ENCODE measurements at regions not wholly inside any gene's neighbourhood (a gene's known extent, or its start where the extent isn't known, plus 50 kb on each side); places are given as distances from the start of the nearest gene placed in this dataset.

- Histone ChIP-seq H2AFZ (ENCODE audit: control insufficient read depth, low read depth, low read length) (no peak overlapping the region), H4K20me1 (ENCODE audit: control insufficient read depth, insufficient read depth) (no peaks in the 10 kb centered on the region), H3K27ac (ENCODE audit: control insufficient read depth, insufficient read depth) (no peak overlapping the region), H3K4me3 (no peak overlapping the region), H3K9me3 (replicated peaks; ENCODE audit: control insufficient read depth, insufficient read depth, low read length) (no peaks in the 10 kb centered on the region), H3K4me2 (ENCODE audit: control insufficient read depth, insufficient read depth) (no peak overlapping the region), H3K36me3 (ENCODE audit: control insufficient read depth in 2 of 2, insufficient read depth in 2 of 2, low read length in 1 of 2) (no peaks in the 10 kb centered on the region), H3K9ac (ENCODE audit: control insufficient read depth, insufficient read depth, low read length) (no peak overlapping the region), H3K4me1 (ENCODE audit: control insufficient read depth, insufficient read depth, low read length) (no peaks in the 10 kb centered on the region), H3K79me2 (ENCODE audit: control insufficient read depth, insufficient read depth, low read length) (no peaks in the 10 kb centered on the region), H3K27me3 (replicated peaks in 1 of 2; ENCODE audit: control insufficient read depth in 2 of 2, insufficient read depth in 2 of 2, low read length in 1 of 2) (no peaks in the 10 kb centered on the region)
- intact Hi-C loops (cut with micrococcal nuclease; ENCODE audit: unreplicated experiment) = no loop called here
- ChIA-PET SMC1A (ENCODE audit: uncharacterized antibody, unreplicated experiment) (no interaction called here), POLR2A (no interaction called here), RAD21 (ENCODE audit: unreplicated experiment) (no interaction called here), CTCF (no interaction called here)
- DNase-seq (ENCODE audit: low read depth, low spot score) (no peak), ATAC-seq (no peak), FAIRE-seq (no peak)
- in situ Hi-C loops (cut with MboI) = no loop called here
- no peak for TF ChIP-seq ELK1 (IDR thresholded peaks at IDR 0.05; ENCODE audit: low read depth, low read length)
- TF ChIP-seq RFX5 (IDR thresholded peaks at IDR 0.05; ENCODE audit: low read depth, low read length) = no peak
- no peak for TF ChIP-seq USF2 (IDR thresholded peaks at IDR 0.05; ENCODE audit: borderline replicate concordance, low read depth, low read length)
- TF ChIP-seq GATAD2B (conservative IDR thresholded peaks at IDR 0.05; ENCODE audit: low read depth) = no peak
- TF ChIP-seq ZNF24 (IDR thresholded peaks at IDR 0.05) = no peak
- no peak for TF ChIP-seq CHD2 (IDR thresholded peaks at IDR 0.05; ENCODE audit: borderline replicate concordance, low read depth, low read length)
- no peak for TF ChIP-seq JUND (IDR thresholded peaks at IDR 0.05; ENCODE audit: low read depth, low read length)
- no peak for TF ChIP-seq MTA3 (IDR thresholded peaks at IDR 0.05; ENCODE audit: borderline replicate concordance, low read length)
- BruUV-seq (replicated peaks) = no TSS peak
- WGBS (ENCODE audit: insufficient coverage, insufficient replicate concordance, low lambda C conversion rate, missing lambda C conversion rate) = 3% methylated on average over 3 of the region's 3 CpGs
Observed at GRCh38 chr4:60002603-60003337, 1197.4 kb upstream of the ADGRL3 start.

All from GM12878 (cell line).